ENCODE measurements at regions not wholly inside any gene's neighbourhood (a gene's known extent, or its start where the extent isn't known, plus 50 kb on each side); places are given as distances from the start of the nearest gene placed in this dataset.

- TF ChIP-seq CTCF (IDR thresholded peaks at IDR 0.05) (no peak), EP300 (IDR thresholded peaks at IDR 0.05) (no peak), POLR2AphosphoS5 (IDR thresholded peaks at IDR 0.05) (no peak)
Measured at GRCh38 chr16:79703066-79703465, 102.5 kb upstream of the MAF start.

Measured in esophagus muscularis mucosa (tissue), 4 donors.